Calu3 (cell line): ENCODE measurements at regions not wholly inside any gene's neighbourhood (a gene's known extent, or its start where the extent isn't known, plus 50 kb on each side); places are given as distances from the start of the nearest gene placed in this dataset.
"Not testable (repeated sequence)": the region's sequence is repeated elsewhere in the genome, so short reads cannot be mapped to it uniquely, and the experiment has no call there.

Experiments used
- BruUV-seq: library from RNA; stranded (reverse); fragments of 400-500 nt; replicated peaks from 2 replicates; lab custom pipeline; 2021; lab: Mats Ljungman, UMichigan
- CTCF ChIA-PET: fragments of 300-600 bp; sonication (Branson Sonifier 250); formaldehyde crosslinking; loops from one replicate; lab custom pipeline; 2022; ENCODE audit warnings: antibody characterized with exemption; lab: Charles Lee
- DNase-seq: peaks from one replicate; pipeline ENCODE4 v3.0.0; 2022
- H3K27ac Mint-ChIP-seq: one replicate; pipeline ENCODE4 v1.8.0; 2022; ENCODE audit warnings: mixed read lengths; ENCODE audit not compliant: unreplicated experiment
- H3K27me3 Mint-ChIP-seq: one replicate; pipeline ENCODE4 v1.8.0; 2022; ENCODE audit warnings: mixed read lengths; ENCODE audit not compliant: unreplicated experiment
- H3K36me3 Mint-ChIP-seq: one replicate; pipeline ENCODE4 v1.8.0; 2022; ENCODE audit warnings: mild to moderate bottlenecking, moderate library complexity, mixed read lengths; ENCODE audit not compliant: insufficient read depth, unreplicated experiment
- H3K4me1 Mint-ChIP-seq: one replicate; pipeline ENCODE4 v1.8.0; 2022; ENCODE audit warnings: mild to moderate bottlenecking, low read depth, mixed read lengths; ENCODE audit not compliant: unreplicated experiment
- H3K4me3 Mint-ChIP-seq: one replicate; pipeline ENCODE4 v1.8.0; 2022; ENCODE audit warnings: mild to moderate bottlenecking, low read depth, moderate library complexity, mixed read lengths; ENCODE audit not compliant: unreplicated experiment
- H3K9me3 Mint-ChIP-seq: one replicate; pipeline ENCODE4 v1.8.0; 2022; ENCODE audit warnings: low read depth, mixed read lengths; ENCODE audit not compliant: unreplicated experiment
- CTCF ChIP-seq: fragments of 200-600 bp; IDR thresholded peaks from one replicate; pipeline ENCODE4 v1.8.0; 2022; ENCODE audit warnings: antibody characterized with exemption; ENCODE audit not compliant: unreplicated experiment
- intact Hi-C: fragments of 100-400 bp; cut with micrococcal nuclease; formaldehyde crosslinking; loops from one replicate; pipeline ENCODE4 v1.10.0; 2022; ENCODE audit not compliant: unreplicated experiment

- Mint-ChIP-seq H3K4me3 (no peak overlapping the region), H3K27ac (no peak overlapping the region), H3K9me3 (peaks cover 19% of the 10 kb centered on the region), H3K4me1 (no peaks in the 10 kb centered on the region), H3K36me3 (no peaks in the 10 kb centered on the region), H3K27me3 (no peaks in the 10 kb centered on the region)
- intact Hi-C loops = no loop called here
- no TSS peak for BruUV-seq
- TF ChIP-seq CTCF = no peak
- DNase-seq = no peak
- CTCF ChIA-PET = no interaction called here
These were observed 1979.9 kb upstream of the PRR20A start for GRCh38 chr13:55160867-55161266.

DNA sequence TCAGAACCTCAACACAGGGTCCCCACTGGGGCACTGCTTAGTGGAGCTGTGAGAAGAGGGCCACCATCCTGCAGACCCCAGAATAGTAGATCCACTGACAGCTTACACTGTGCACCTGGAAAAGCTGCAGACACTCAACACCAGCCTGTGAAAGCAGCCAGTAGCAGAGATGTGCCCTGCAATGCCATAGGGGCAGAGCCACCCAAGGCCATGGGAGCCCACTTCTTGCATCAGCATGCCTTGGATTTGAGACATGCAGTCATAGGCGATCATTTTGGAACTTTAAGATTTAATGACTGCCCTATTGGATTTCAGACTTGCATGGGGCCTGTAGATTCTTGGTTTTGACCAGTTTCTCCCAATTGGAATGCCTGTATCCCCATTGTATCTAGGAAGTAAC is 1962.1 kb upstream of the PRR20A start:
- H3K4me1 Mint-ChIP-seq = not testable (repeated sequence)

DNA sequence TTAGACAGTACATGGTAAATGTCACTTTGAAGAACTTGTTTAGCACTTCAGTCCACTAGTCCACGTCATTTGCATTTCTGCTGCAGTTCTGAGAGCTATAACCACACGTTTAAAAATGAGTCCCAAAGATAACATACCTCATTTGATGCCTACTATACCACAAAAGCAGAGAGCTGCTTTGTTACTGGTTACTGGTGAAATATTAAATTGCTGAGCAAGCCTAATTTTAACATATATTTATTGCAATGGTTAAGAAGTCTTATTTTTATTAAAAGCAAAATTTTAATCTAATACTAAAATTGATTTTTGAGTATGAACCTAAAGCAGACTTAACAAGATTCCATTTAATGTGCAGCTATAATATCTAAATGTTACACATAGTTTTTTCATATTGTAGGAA is 1949.7 kb upstream of the PRR20A start:
- CTCF ChIA-PET = no interaction called here
- BruUV-seq = no TSS peak
- peaks cover 2% of the 10 kb centered on the region for H3K9me3 Mint-ChIP-seq

More for the DNA sequence above, 1962.1 kb upstream of the PRR20A start:
- DNase-seq, H3K27ac Mint-ChIP-seq, CTCF ChIA-PET, H3K27me3 Mint-ChIP-seq, intact Hi-C loops, H3K4me3 Mint-ChIP-seq, BruUV-seq, H3K36me3 Mint-ChIP-seq: not testable (repeated sequence)
- peaks cover 19% of the 10 kb centered on the region for H3K9me3 Mint-ChIP-seq

GRCh38 chr13:55199134-55199533 is 1941.6 kb upstream of the PRR20A start:
- peaks cover 9% of the 10 kb centered on the region for H3K9me3 Mint-ChIP-seq
- no peak overlapping the region for H3K4me3 Mint-ChIP-seq
- no TSS peak for BruUV-seq
- no peak overlapping the region for H3K27ac Mint-ChIP-seq
- intact Hi-C loops = no loop called here
- H3K27me3 Mint-ChIP-seq = no peaks in the 10 kb centered on the region
- CTCF ChIA-PET = no interaction called here
- H3K36me3 Mint-ChIP-seq = no peaks in the 10 kb centered on the region
- DNase-seq = no peak
- TF ChIP-seq CTCF = no peak
- no peaks in the 10 kb centered on the region for H3K4me1 Mint-ChIP-seq

More for the DNA sequence above, 1949.7 kb upstream of the PRR20A start:
- Mint-ChIP-seq H3K36me3 (no peaks in the 10 kb centered on the region), H3K27me3 (no peaks in the 10 kb centered on the region), H3K4me1 (no peaks in the 10 kb centered on the region), H3K4me3 (no peak overlapping the region), H3K27ac (no peak overlapping the region)
- no peak for TF ChIP-seq CTCF
- intact Hi-C loops = no loop called here
- no peak for DNase-seq

DNA sequence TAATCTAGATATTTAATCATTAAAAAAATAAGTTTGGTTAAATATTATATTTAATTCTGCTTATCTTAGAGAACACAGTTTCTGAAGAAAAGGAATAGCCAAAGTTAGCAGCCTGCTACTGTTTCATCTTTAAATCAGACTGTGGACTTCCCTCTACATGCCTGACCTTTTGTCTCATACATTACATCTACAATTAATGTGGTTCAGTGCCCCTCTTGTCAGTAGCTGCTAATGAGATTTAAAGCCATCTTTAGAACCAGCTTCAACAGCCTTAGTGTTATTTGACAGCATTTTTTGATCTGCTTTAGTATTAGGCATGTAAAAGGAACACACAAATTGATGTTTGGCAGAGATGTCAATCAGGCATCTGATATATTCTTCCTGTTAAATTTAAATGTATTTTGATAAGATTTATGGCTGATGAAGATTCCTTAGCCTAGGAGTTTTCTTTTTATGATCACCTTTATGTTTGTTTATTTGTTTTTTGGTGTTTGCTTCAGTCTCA is 1925.8 kb upstream of the PRR20A start:
- DNase-seq = no peak
- CTCF ChIA-PET = no interaction called here
- no peaks in the 10 kb centered on the region for H3K4me1 Mint-ChIP-seq
- H3K9me3 Mint-ChIP-seq = peaks cover 8% of the 10 kb centered on the region
- no peak overlapping the region for H3K4me3 Mint-ChIP-seq
- H3K36me3 Mint-ChIP-seq = no peaks in the 10 kb centered on the region
- no TSS peak for BruUV-seq
- TF ChIP-seq CTCF = no peak
- no peaks in the 10 kb centered on the region for H3K27me3 Mint-ChIP-seq
- intact Hi-C loops = no loop called here
- H3K27ac Mint-ChIP-seq = no peak overlapping the region
